ENCODE measurements at regions not wholly inside any gene's neighbourhood (a gene's known extent, or its start where the extent isn't known, plus 50 kb on each side); places are given as distances from the start of the nearest gene placed in this dataset.

- TF ChIP-seq CTCF (IDR thresholded peaks at IDR 0.05 in 8 of 11, conservative IDR thresholded peaks at IDR 0.05 in 3 of 11), result no peak
- TF ChIP-seq POLR2A (IDR thresholded peaks at IDR 0.05), result no peak
These were observed 189.1 kb upstream of the ANKFN1 start for GRCh38 chr17:55964191-55964590.

Measured in spleen (tissue), 7 donors.